NT2/D1 (cell line): ENCODE measurements at regions not wholly inside any gene's neighbourhood (a gene's known extent, or its start where the extent isn't known, plus 50 kb on each side); places are given as distances from the start of the nearest gene placed in this dataset.

ENCODE experiments used
- SUZ12 ChIP-seq: IDR thresholded peaks from 2 replicates; pipeline ENCODE4 v1.6.1; 2011; ENCODE audit not compliant: insufficient read length, insufficient read depth; ENCODE audit errors: extremely low read depth
- ZNF274 ChIP-seq: IDR thresholded peaks from 2 replicates; pipeline ENCODE4 v1.6.1; 2011; ENCODE audit warnings: mild to moderate bottlenecking, low read depth, low read length

GRCh38 chr10:108469940-108470339, 1305.4 kb upstream of the SORCS1 start:
- TF ChIP-seq ZNF274 (no peak), SUZ12 (no peak)
